Mononuclear cell (primary cell): ENCODE measurements at regions not wholly inside any gene's neighbourhood (a gene's known extent, or its start where the extent isn't known, plus 50 kb on each side); places are given as distances from the start of the nearest gene placed in this dataset.

Source experiments
- H3K27me3 ChIP-seq: 2 replicates; pipeline ENCODE4 v1.6.0; 2011; ENCODE audit warnings: low read length, control low read depth; ENCODE audit not compliant: insufficient read depth
- H3K4me1 ChIP-seq: 2 replicates; pipeline ENCODE4 v1.5.1; 2011; ENCODE audit warnings: mild to moderate bottlenecking, low read length, control low read depth; ENCODE audit not compliant: insufficient read depth
- H3K4me3 ChIP-seq: 2 replicates; pipeline ENCODE4 v1.5.1; 2011; ENCODE audit warnings: mild to moderate bottlenecking, low read length, moderate library complexity
- H3K9me3 ChIP-seq: 2 replicates; pipeline ENCODE4 v1.5.1; 2011; ENCODE audit warnings: low read depth, mild to moderate bottlenecking, control low read depth, low read length

DNA sequence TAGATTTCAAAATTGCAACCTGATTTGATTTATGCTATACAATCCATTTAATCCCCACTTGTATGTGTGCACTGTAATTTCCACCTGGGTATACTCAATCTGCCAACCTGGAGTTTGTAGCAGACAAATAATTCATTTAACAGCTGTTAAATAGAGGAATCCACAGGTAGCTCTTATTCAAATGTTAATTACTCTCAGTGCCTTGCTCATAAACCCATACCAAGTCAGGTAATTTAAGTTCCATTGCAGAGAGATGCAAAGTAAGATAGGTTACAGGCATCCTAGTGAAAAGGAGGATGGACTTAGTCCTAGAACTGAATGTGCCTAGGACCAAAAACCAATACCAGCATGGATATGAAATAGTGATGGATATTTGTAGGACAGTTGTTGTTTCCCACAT, 674.2 kb downstream of the TBL1XR1 start:
- Histone ChIP-seq H3K9me3 (no peaks in the 10 kb centered on the region), H3K27me3 (no peaks in the 10 kb centered on the region), H3K4me1 (no peaks in the 10 kb centered on the region), H3K4me3 (no peak overlapping the region)

DNA sequence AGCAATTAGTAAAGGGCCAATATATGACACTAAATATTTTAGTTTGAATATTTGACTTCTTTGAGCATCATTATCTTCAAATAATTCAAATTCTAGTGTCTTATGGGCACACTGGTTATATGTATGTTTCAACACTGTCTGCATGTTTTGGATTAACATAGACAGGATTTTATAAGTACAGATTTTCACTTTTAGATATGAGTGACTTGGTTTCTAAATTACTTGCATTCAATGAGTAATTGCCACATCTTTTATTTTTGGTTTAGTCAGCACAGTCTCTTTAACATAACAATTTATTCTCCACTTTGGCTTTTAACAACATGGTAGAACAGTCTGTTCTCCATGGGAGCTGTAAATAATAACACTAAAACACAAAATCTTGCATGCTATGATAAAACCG, 674.8 kb downstream of the TBL1XR1 start:
- H3K27me3 ChIP-seq = no peaks in the 10 kb centered on the region
- H3K4me3 ChIP-seq = no peak overlapping the region
- peaks cover 6% of the 10 kb centered on the region for H3K9me3 ChIP-seq
- H3K4me1 ChIP-seq = no peaks in the 10 kb centered on the region

DNA sequence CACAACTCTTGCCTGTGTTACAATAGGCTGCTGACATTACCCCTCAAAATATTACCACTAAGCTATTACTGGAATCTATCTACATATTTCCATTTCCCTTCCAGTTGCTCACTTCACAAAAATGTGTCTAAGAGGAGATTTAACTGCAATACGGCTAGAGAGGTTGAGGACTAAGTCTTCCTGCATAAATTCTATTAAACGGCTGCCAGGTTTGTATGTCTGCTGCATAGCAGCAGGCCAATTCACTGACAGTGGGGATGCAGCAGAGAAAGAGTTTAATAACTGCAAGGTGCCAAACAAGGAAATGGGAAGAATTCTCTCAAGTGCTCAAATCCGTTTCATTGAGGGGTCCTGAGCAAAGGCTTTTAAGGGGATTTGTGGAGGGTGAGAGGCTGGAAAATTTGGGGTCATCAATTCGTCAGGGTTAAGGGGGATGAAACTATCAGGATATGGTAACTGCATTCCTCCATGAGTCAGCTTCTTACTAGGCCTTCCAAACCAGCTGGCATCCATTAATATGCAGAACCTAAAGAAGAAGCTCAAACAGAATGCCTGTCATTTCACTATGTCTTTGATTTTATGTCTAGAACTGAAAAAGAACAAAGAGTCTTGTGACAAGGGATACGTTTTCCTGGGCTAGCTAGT, 675.6 kb downstream of the TBL1XR1 start:
- H3K4me3 ChIP-seq = no peak overlapping the region
- H3K4me1 ChIP-seq = no peaks in the 10 kb centered on the region
- H3K9me3 ChIP-seq = peaks cover 10% of the 10 kb centered on the region
- H3K27me3 ChIP-seq = no peaks in the 10 kb centered on the region

DNA sequence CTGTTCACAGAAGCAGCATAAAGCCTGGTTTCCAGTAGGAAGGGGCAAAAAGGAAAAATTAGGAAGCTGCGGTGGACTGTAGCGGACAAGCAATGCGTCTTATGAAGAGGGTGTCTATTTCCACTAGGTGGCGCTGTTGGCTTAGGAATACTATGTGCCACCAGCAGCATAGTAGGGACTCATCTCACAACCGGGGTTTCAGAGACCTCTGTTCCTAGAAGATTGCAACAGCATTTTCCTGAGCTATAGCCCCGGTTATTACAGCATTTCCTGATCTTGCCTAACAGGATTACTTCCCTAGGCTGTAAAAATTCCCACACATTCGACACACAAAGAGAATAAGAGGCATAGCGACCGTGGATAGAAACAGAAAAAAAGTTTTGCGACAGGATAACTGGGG, 683.0 kb downstream of the TBL1XR1 start:
- H3K4me3 ChIP-seq = no peak overlapping the region
- no peaks in the 10 kb centered on the region for H3K27me3 ChIP-seq
- no peaks in the 10 kb centered on the region for H3K4me1 ChIP-seq
- peaks cover 53% of the 10 kb centered on the region for H3K9me3 ChIP-seq

DNA sequence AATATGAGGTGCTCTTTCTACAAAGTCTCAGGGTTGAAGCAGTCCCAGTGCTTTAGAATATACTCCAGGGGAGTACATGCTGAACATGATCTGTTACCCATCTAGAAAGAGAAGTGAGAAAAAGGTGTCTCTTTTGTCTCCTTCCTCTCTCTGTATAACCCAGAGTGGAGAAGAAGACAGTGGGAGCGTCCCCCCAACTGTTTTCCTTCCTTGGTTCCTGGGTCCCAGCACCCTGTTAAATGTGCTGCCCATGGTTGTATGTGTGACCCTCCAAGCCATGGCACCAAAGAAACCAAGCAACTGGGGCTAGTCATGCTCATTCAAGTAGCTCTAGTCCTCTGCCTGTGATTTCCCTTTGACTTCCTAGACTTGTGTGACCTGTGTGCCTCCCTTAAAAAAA, 683.7 kb downstream of the TBL1XR1 start:
- peaks cover 53% of the 10 kb centered on the region for H3K9me3 ChIP-seq
- no peaks in the 10 kb centered on the region for H3K27me3 ChIP-seq
- no peak overlapping the region for H3K4me3 ChIP-seq
- no peaks in the 10 kb centered on the region for H3K4me1 ChIP-seq

DNA sequence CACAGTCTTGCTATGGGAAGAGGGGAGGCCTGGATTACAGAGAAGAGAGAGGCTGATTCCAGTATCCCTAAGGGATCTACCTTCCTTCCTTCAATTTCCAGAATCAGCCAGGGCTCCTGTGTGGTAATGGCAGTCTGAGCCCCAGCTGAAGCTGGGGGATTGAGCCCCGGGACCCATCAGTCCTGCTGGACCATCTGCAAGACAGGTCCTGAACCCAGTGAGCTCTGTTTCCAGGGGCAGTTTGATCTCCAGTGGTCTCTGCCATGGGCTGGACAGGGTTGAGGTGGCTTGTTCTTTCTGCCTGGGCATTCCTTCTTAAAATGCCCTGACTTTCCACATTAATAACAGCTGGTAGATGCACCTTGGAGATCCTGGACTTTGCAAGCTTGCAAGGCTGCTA, 685.2 kb downstream of the TBL1XR1 start:
- Histone ChIP-seq H3K9me3 (peaks cover 43% of the 10 kb centered on the region), H3K4me3 (no peak overlapping the region), H3K4me1 (no peaks in the 10 kb centered on the region)

DNA sequence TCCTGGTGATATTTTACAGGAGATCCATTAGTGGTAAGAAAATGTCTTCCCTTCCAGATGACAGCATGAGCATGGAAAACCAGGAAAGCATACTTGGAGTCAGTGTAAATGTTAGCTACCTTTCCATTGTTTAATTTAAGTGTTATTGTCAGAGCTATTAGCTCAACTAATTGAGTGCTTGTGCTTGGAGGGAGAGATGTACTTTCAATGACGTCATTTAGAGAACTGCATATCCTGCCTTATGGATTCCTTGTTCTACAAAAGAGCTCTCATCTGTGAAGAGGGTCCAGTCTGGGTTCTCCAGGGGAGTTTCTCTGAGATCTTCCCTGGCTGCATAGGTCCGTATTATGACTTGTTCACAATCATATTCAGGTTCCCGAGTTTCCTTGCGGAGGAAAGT, 687.2 kb downstream of the TBL1XR1 start:
- H3K27me3 ChIP-seq = no peaks in the 10 kb centered on the region
- no peak overlapping the region for H3K4me3 ChIP-seq
- H3K4me1 ChIP-seq = no peaks in the 10 kb centered on the region
- peaks cover 42% of the 10 kb centered on the region for H3K9me3 ChIP-seq

More for the DNA sequence above, 685.2 kb downstream of the TBL1XR1 start:
- H3K27me3 ChIP-seq = no peaks in the 10 kb centered on the region

DNA sequence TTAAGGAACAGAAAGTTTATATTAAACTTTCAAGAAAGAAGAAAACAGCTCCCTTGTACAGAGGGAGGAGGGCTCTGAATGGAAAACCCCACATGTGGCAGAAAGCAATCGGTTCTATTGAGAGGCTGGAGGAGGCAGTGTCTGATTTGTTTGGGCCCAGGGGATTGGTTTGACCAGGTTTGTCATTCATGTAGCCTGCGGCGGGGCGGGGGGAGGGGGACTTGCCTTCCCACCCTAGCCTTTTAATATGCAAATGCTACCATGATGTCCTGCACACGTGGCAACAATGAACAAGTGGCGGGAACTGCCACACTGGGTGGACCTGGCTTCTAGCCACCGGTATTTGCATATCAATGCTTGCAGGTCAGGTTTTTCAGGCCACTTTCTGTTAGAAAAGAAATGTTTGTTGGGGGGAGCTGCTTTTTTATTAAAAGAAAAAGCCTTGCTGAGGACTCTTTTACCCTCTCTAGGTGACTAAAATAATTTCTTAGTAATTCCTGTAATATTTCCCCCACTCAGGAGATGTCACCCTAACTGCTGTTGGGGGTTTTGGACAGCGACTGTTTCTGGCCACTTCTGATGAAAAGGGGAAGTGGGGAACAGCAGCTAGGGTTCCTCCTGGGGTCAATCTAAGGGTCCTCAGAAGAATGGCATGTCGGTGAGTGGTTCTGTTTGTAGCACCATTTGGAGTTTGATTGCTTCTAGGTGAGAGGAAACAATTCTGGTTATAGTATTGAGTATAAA, 691.2 kb downstream of the TBL1XR1 start:
- no peak overlapping the region for H3K4me3 ChIP-seq
- no peaks in the 10 kb centered on the region for H3K4me1 ChIP-seq

DNA sequence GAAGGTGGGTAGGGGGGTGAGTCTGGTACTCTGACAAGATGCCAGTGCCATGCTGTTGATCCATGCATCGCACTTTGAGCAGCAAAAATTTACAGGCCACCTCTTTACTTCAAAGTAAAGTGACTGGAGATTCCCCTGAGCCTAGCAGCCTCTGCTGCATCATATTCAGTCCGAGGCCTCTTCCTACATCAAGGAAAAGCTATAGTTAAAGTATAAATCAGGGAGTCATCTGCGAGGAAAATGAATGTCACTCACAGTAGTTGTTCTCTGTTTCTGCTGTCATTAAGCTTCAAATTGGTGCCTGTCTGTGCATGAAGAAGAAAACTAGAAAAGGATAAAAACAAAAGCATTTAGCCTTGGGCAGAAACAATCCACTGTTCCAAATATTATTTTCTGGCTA, 706.2 kb downstream of the TBL1XR1 start:
- no peaks in the 10 kb centered on the region for H3K27me3 ChIP-seq
- H3K4me3 ChIP-seq = no peak overlapping the region
- peaks cover 4% of the 10 kb centered on the region for H3K9me3 ChIP-seq
- no peaks in the 10 kb centered on the region for H3K4me1 ChIP-seq

More for the DNA sequence above, 691.2 kb downstream of the TBL1XR1 start:
- no peaks in the 10 kb centered on the region for H3K27me3 ChIP-seq
- H3K9me3 ChIP-seq = peaks cover 6% of the 10 kb centered on the region

DNA sequence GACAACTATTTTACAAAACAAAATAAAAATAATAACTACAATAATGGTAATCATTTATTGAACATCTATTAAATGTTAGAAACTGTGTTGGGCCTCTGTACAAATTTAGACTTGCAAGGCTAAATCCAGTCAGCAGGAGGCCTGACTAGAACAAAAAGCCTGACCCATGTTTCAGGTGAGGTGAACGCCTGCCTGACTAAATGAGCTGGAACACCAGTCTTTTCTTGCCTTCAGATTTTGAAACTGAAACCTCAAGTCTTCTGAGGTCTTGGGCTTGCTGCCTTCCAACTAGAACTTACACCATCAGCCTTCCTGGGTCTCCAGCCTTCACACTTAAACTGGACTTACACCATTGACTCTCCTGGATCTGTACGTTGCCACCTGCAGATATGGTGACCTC, 706.9 kb downstream of the TBL1XR1 start:
- H3K4me3 ChIP-seq = no peak overlapping the region
- H3K4me1 ChIP-seq = no peaks in the 10 kb centered on the region
- peaks cover 4% of the 10 kb centered on the region for H3K9me3 ChIP-seq
- no peaks in the 10 kb centered on the region for H3K27me3 ChIP-seq

DNA sequence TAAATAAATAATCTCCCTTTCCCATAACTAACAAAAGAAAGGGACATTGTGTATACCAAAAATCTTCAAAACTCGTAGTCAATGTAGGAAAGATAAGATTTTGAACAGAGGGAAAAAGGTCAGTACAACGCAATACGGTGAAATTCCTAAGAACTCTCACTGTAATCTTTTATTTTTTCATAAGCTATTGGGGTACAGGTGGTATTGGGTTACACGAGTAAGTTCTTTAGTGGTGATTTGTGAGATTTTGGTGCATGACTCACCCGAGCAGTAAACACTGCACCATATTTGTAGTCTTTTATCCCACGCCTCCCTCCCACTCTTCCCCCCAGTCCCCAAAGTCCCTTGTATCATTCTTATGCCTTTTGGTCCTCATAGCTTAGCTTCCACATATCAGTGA, 718.0 kb downstream of the TBL1XR1 start:
- Histone ChIP-seq H3K4me3 (no peak overlapping the region), H3K4me1 (no peaks in the 10 kb centered on the region), H3K9me3 (no peaks in the 10 kb centered on the region), H3K27me3 (no peaks in the 10 kb centered on the region)

DNA sequence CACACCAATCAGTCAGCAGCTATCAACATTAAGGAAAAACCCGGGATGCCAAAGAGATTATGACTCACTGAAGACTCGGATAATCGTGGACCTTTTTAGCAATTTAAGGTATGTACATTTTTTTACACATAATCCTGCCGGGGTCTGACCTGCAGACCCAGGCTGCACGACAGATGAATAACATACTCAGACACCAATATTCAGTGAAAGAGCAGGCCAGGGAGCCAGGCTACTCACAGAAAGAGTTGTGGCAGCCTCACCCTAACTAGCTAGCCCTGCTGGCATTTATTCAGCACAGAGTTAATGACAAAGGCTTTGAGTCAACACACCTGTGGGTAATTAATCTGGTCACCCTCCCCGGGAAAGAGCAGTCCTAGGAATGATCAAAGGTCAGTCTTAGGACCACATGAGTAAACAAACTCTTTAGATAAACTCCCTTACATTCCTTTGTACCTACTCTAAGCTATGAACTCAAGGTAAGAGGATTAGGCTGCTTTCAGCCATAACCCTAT, 727.5 kb downstream of the TBL1XR1 start:
- Histone ChIP-seq H3K4me1 (no peaks in the 10 kb centered on the region), H3K4me3 (no peak overlapping the region), H3K27me3 (no peaks in the 10 kb centered on the region), H3K9me3 (peaks cover under 1% of the 10 kb centered on the region)

DNA sequence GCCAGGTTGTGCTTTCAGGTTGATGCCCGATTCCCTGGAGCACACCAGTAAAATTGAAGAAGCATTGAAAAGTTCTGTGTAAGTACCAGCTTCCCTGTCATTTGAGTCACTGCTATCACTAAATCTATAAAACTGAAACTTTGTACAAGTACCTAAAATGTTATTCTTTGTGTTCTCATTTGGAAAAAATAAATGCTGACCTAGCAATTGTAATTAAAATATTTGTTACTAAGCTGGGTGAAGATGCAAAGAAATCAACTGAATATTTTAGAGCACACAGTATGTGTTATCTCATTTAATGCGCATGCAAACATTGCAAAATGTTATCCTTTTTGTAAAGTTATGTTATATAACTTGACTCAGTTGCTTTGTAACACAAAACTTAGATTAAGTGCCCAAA, 733.7 kb downstream of the TBL1XR1 start:
- peaks cover 8% of the 10 kb centered on the region for H3K9me3 ChIP-seq
- H3K4me1 ChIP-seq = no peaks in the 10 kb centered on the region
- H3K4me3 ChIP-seq = no peak overlapping the region
- H3K27me3 ChIP-seq = no peaks in the 10 kb centered on the region

DNA sequence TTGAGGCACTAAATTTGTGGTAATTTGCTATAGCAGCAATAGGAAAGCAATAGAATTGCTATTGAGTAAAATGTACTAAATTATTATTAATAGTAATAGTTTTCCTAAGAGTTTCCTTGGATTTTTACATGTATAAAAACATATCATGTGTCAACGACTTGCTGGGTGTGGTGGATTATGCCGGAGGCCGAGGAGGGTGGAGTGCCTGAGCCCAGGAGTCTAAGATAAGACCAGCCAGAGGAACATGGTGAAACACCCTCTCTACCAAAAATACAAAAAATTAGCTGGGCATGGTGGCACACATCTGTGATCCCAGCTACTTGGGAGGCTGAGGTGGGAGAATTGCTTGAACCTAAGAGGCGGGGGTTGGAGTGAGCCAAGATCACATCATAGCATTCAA, 749.9 kb downstream of the TBL1XR1 start:
- no peak overlapping the region for H3K4me3 ChIP-seq
- H3K4me1 ChIP-seq = no peaks in the 10 kb centered on the region
- no peaks in the 10 kb centered on the region for H3K27me3 ChIP-seq
- no peaks in the 10 kb centered on the region for H3K9me3 ChIP-seq

DNA sequence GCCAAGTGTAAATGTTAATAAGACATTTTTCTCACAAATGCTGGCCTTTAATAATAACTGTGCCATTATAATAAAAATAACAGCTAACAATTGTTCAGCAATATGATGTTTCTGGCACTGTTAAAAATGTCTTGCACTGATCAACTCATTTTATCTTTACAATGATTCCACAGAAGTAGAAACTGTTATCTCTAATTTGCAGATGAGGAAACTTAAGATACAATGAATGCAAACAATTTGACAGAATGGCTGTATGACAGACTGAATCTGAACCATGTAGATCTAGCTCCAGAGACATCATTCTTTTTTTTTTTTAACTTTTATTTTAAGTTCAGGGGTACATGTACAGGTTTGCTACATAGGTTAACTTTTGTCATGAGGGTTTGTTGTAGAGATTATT, 755.0 kb downstream of the TBL1XR1 start:
- no peak overlapping the region for H3K4me3 ChIP-seq

DNA sequence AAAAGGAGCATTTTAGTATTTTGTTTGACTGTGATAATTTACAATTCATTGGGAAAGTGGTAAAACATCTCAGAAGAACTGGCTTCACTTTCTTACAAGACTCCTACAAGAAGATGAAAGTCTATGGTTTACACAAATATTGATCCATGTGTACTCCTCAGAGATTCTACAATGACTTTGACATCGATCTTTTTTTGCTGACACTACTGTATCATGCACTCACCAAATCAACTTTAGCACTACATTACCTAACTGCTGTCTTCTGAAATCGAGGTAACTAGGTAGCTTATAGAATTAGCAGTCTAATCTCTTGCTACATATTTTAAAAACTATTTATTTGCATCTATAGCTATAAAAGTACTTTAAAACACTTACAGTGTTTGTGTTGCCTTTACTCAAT, 757.6 kb downstream of the TBL1XR1 start:
- H3K4me3 ChIP-seq = no peak overlapping the region
- no peaks in the 10 kb centered on the region for H3K27me3 ChIP-seq
- H3K9me3 ChIP-seq = no peaks in the 10 kb centered on the region
- H3K4me1 ChIP-seq = no peaks in the 10 kb centered on the region

More for the DNA sequence above, 755.0 kb downstream of the TBL1XR1 start:
- H3K9me3 ChIP-seq = no peaks in the 10 kb centered on the region
- H3K4me1 ChIP-seq = no peaks in the 10 kb centered on the region
- H3K27me3 ChIP-seq = no peaks in the 10 kb centered on the region
